HG03521 (cell line): ENCODE measurements at regions not wholly inside any gene's neighbourhood (a gene's known extent, or its start where the extent isn't known, plus 50 kb on each side); places are given as distances from the start of the nearest gene placed in this dataset.

Source experiments
- ATAC-seq: cut with Tn5 transposase; IDR thresholded peaks from one replicate; pipeline ENCODE4 v1.9.1; 2021; ENCODE audit warnings: mild to moderate bottlenecking, moderate library complexity; ENCODE audit not compliant: unreplicated experiment

GRCh38 chr10:125283836-125284614 lies 123.7 kb upstream of the CTBP2 start:
- ATAC-seq: no peak

- no peak for ATAC-seq
Observed at GRCh38 chr10:125283191-125283835, 123.0 kb upstream of the CTBP2 start.

GRCh38 chr10:125281091-125281490 lies 120.7 kb upstream of the CTBP2 start:
- no peak for ATAC-seq

GRCh38 chr10:125276133-125276532 lies 115.8 kb upstream of the CTBP2 start:
- ATAC-seq: no peak

- no peak for ATAC-seq
Observed at GRCh38 chr10:125274961-125275360, 114.6 kb upstream of the CTBP2 start.

GRCh38 chr10:125273023-125273422 lies 112.7 kb upstream of the CTBP2 start:
- ATAC-seq: no peak

GRCh38 chr10:125269716-125270115 lies 109.4 kb upstream of the CTBP2 start:
- ATAC-seq: no peak

- ATAC-seq: no peak
Observed at GRCh38 chr10:125266966-125267365, 106.6 kb upstream of the CTBP2 start.

GRCh38 chr10:125266541-125266940 lies 106.2 kb upstream of the CTBP2 start:
- no peak for ATAC-seq

GRCh38 chr10:125265579-125265955 lies 105.2 kb upstream of the CTBP2 start:
- ATAC-seq: no peak

- ATAC-seq: no peak
Observed at GRCh38 chr10:125264757-125265578, 104.6 kb upstream of the CTBP2 start.

GRCh38 chr10:125264091-125264490 lies 103.7 kb upstream of the CTBP2 start:
- no peak for ATAC-seq

GRCh38 chr10:125263551-125263950 lies 103.2 kb upstream of the CTBP2 start:
- ATAC-seq: no peak

- no peak for ATAC-seq
Observed at GRCh38 chr10:125262920-125263319, 102.6 kb upstream of the CTBP2 start.

- ATAC-seq: no peak
Observed at GRCh38 chr10:125262409-125262808, 102.0 kb upstream of the CTBP2 start.

- ATAC-seq: no peak
Observed at GRCh38 chr10:125261491-125262186, 101.3 kb upstream of the CTBP2 start.

- no peak for ATAC-seq
Observed at GRCh38 chr10:125260260-125260659, 99.9 kb upstream of the CTBP2 start.

- ATAC-seq: no peak
Observed at GRCh38 chr10:125259651-125260050, 99.3 kb upstream of the CTBP2 start.

GRCh38 chr10:125258676-125259075 lies 98.3 kb upstream of the CTBP2 start:
- no peak for ATAC-seq

GRCh38 chr10:125257521-125258108 lies 97.3 kb upstream of the CTBP2 start:
- no peak for ATAC-seq

GRCh38 chr10:125256026-125256425 lies 95.7 kb upstream of the CTBP2 start:
- no peak for ATAC-seq
